H9 (cell line): ENCODE measurements at regions not wholly inside any gene's neighbourhood (a gene's known extent, or its start where the extent isn't known, plus 50 kb on each side); places are given as distances from the start of the nearest gene placed in this dataset.

ENCODE experiments used
- DNase-seq: peaks from one replicate; pipeline ENCODE4 v3.0.0-alpha.2; 2017
- H2AFZ ChIP-seq: one replicate; pipeline ENCODE4 v1.6.1; 2013; ENCODE audit warnings: mild to moderate bottlenecking, low read length, control low read depth, moderate library complexity
- H2AK5ac ChIP-seq: 2 replicates; pipeline ENCODE4 v1.6.1; 2013; ENCODE audit warnings: low read length, control low read depth, mixed read lengths; ENCODE audit not compliant: insufficient read length
- H2BK120ac ChIP-seq: one replicate; pipeline ENCODE4 v1.6.1; 2013; ENCODE audit warnings: low read depth, mild to moderate bottlenecking, low read length, control low read depth, inconsistent platforms; ENCODE audit not compliant: poor library complexity, severe bottlenecking
- H2BK12ac ChIP-seq: 2 replicates; pipeline ENCODE4 v1.6.1; 2013; ENCODE audit warnings: low read length, control low read depth, mixed read lengths, low read depth; ENCODE audit not compliant: insufficient read length
- H2BK15ac ChIP-seq: 2 replicates; pipeline ENCODE4 v1.6.1; 2013; ENCODE audit warnings: low read depth, low read length, control low read depth
- H2BK20ac ChIP-seq: one replicate; pipeline ENCODE4 v1.6.1; 2013; ENCODE audit warnings: low read depth, mild to moderate bottlenecking, low read length, control low read depth, inconsistent platforms; ENCODE audit not compliant: poor library complexity, severe bottlenecking
- H2BK5ac ChIP-seq: 2 replicates; pipeline ENCODE4 v1.6.1; 2013; ENCODE audit warnings: low read length, control low read depth, mixed read lengths; ENCODE audit not compliant: insufficient read length
- H3K14ac ChIP-seq: 2 replicates; pipeline ENCODE4 v1.6.1; 2013; ENCODE audit warnings: low read length, control low read depth; ENCODE audit not compliant: insufficient read depth
- H3K18ac ChIP-seq: 2 replicates; pipeline ENCODE4 v1.6.1; 2013; ENCODE audit warnings: low read depth, mild to moderate bottlenecking, mixed read lengths, low read length, control low read depth; ENCODE audit not compliant: insufficient read length
- H3K23ac ChIP-seq: 2 replicates; pipeline ENCODE4 v1.6.1; 2013; ENCODE audit warnings: low read length, control low read depth, mixed read lengths, low read depth; ENCODE audit not compliant: insufficient read length
- H3K23me2 ChIP-seq: 2 replicates; pipeline ENCODE4 v1.6.1; 2013; ENCODE audit warnings: low read depth, mild to moderate bottlenecking, mixed read lengths, low read length, control low read depth; ENCODE audit not compliant: insufficient read length, poor library complexity, severe bottlenecking
- H3K27ac ChIP-seq: 2 replicates; pipeline ENCODE4 v1.5.1; 2013; ENCODE audit warnings: low read length, control low read depth, mixed read lengths, low read depth; ENCODE audit not compliant: insufficient read length
- H3K27me3 ChIP-seq: 2 replicates; pipeline ENCODE4 v1.6.1; 2013; ENCODE audit warnings: low read length, control low read depth, inconsistent platforms; ENCODE audit not compliant: insufficient read depth
- H3K4ac ChIP-seq: 2 replicates; pipeline ENCODE4 v1.6.1; 2013; ENCODE audit warnings: low read depth, mild to moderate bottlenecking, control low read depth, inconsistent platforms, low read length, moderate library complexity
- H3K4me1 ChIP-seq: 2 replicates; pipeline ENCODE4 v1.6.1; 2013; ENCODE audit warnings: low read length, control low read depth, inconsistent platforms; ENCODE audit not compliant: insufficient read depth
- H3K4me2 ChIP-seq: 2 replicates; pipeline ENCODE4 v1.6.1; 2013; ENCODE audit warnings: low read length, control low read depth, mixed read lengths; ENCODE audit not compliant: insufficient read length, insufficient read depth
- H3K56ac ChIP-seq: 2 replicates; pipeline ENCODE4 v1.6.1; 2013; ENCODE audit warnings: low read depth, mild to moderate bottlenecking, mixed read lengths, low read length, control low read depth; ENCODE audit not compliant: insufficient read length
- H3K79me1 ChIP-seq: 2 replicates; pipeline ENCODE4 v1.6.1; 2013; ENCODE audit warnings: low read depth, mild to moderate bottlenecking, moderate library complexity, low read length, control low read depth, inconsistent platforms; ENCODE audit not compliant: insufficient read depth, poor library complexity, severe bottlenecking
- H3K79me2 ChIP-seq: 2 replicates; pipeline ENCODE4 v1.6.1; 2013; ENCODE audit warnings: low read length, control low read depth, inconsistent platforms; ENCODE audit not compliant: insufficient read depth
- H3K9ac ChIP-seq: 2 replicates; pipeline ENCODE4 v1.6.1; 2013; ENCODE audit warnings: low read length, control low read depth, mixed read lengths; ENCODE audit not compliant: insufficient read length; ENCODE audit errors: extremely low read depth
- H3K9me3 ChIP-seq: one replicate; pipeline ENCODE4 v1.6.1; 2013; ENCODE audit warnings: low read depth, low read length, inconsistent platforms; ENCODE audit not compliant: control insufficient read depth
- H3T11ph ChIP-seq: one replicate; pipeline ENCODE4 v1.6.1; 2013; ENCODE audit warnings: mild to moderate bottlenecking, low read length, control low read depth, inconsistent platforms
- H4K20me1 ChIP-seq: one replicate; pipeline ENCODE4 v1.6.1; 2013; ENCODE audit not compliant: control insufficient read depth, insufficient read length, insufficient read depth
- H4K5ac ChIP-seq: 2 replicates; pipeline ENCODE4 v1.6.1; 2013; ENCODE audit warnings: low read depth, mild to moderate bottlenecking, mixed read lengths, low read length, control low read depth; ENCODE audit not compliant: insufficient read length
- H4K8ac ChIP-seq: replicated peaks from 2 replicates; pipeline ENCODE4 v1.6.1; 2013; ENCODE audit warnings: low read length, control low read depth, mixed read lengths, low read depth; ENCODE audit not compliant: insufficient read length
- H4K91ac ChIP-seq: 2 replicates; pipeline ENCODE4 v1.6.1; 2013; ENCODE audit warnings: low read depth, mild to moderate bottlenecking, moderate library complexity, mixed read lengths, low read length, control low read depth; ENCODE audit not compliant: insufficient read length
- H3K27ac Mint-ChIP-seq, 3 experiments: 2 replicates in 2 of 3; 3 replicates in 1 of 3; pipeline ENCODE4 v1.8.0; 2020 to 2021; ENCODE audit warnings: mixed read lengths in 3 of 3, mild to moderate bottlenecking in 1 of 3, moderate library complexity in 1 of 3
- H3K27me3 Mint-ChIP-seq: 2 replicates; pipeline ENCODE4 v1.8.0; 2021; ENCODE audit warnings: low read depth, mild to moderate bottlenecking, moderate library complexity, mixed read lengths
- H3K36me3 Mint-ChIP-seq, 3 experiments: 2 replicates in 2 of 3; 3 replicates in 1 of 3; pipeline ENCODE4 v1.8.0; 2020 to 2021; ENCODE audit warnings: low read depth in 3 of 3, mixed read lengths in 3 of 3; ENCODE audit not compliant: insufficient read depth in 1 of 3
- H3K4me1 Mint-ChIP-seq, 2 experiments: 2 replicates each; pipeline ENCODE4 v1.8.0; 2020; ENCODE audit warnings: mixed read lengths in 2 of 2
- H3K4me3 Mint-ChIP-seq, 2 experiments: 2 replicates in 1 of 2; 3 replicates in 1 of 2; pipeline ENCODE4 v1.8.0; 2020 to 2021; ENCODE audit warnings: mild to moderate bottlenecking in 2 of 2, mixed read lengths in 2 of 2, moderate library complexity in 1 of 2
- H3K9me3 Mint-ChIP-seq, 2 experiments: 2 replicates in 1 of 2; 3 replicates in 1 of 2; pipeline ENCODE4 v1.8.0; 2020; ENCODE audit warnings: mild to moderate bottlenecking in 2 of 2, mixed read lengths in 2 of 2, moderate library complexity in 1 of 2
- CTCF ChIP-seq: fragments of 200-600 bp; sonication (generic); conservative IDR thresholded peaks from 3 replicates; pipeline ENCODE4 v1.8.0; 2021; ENCODE audit warnings: antibody characterized with exemption, mild to moderate bottlenecking
- WGBS: extraction: QIAGEN DNeasy Blood & Tissue Kit; methylation state at CpG from one replicate; pipeline ENCODE4 v1.1.7; 2013; ENCODE audit warnings: missing lambda C conversion rate, low lambda C conversion rate, mixed read lengths; ENCODE audit not compliant: insufficient read length; ENCODE audit errors: extremely low coverage; 5-methylcytosine and 5-hydroxymethylcytosine counted together

GRCh38 chr2:167697948-167698347 is 549.4 kb downstream of the STK39 start:
- DNase-seq, result no peak
- no CpG with 5 or more reads among the region's 2 CpGs for WGBS
- no peaks in the 10 kb centered on the region for H4K20me1 ChIP-seq
- H3K9ac ChIP-seq, result no peak overlapping the region
- no peaks in the 10 kb centered on the region for H3K79me1 ChIP-seq
- H3K4ac ChIP-seq, result no peak overlapping the region
- H3K27ac ChIP-seq, result peak overlapping the region; percentile 22
- TF ChIP-seq CTCF, result no peak
- no peak overlapping the region for H4K5ac ChIP-seq
- Mint-ChIP-seq H3K27ac (peak overlapping the region; percentile 9 to 95 (median 87); a peak in 5 of 7 replicates), H3K36me3 (peaks cover 0 to 4% (median 0%) of the 10 kb centered on the region in 3 experiments; a peak in 3 of 7 replicates), H3K27me3 (no peaks in the 10 kb centered on the region), H3K9me3 (no peaks in the 10 kb centered on the region), H3K4me3 (no peak overlapping the region), H3K4me1 (peaks cover 25% of the 10 kb centered on the region in 2 experiments)
- no peak overlapping the region for H2BK12ac ChIP-seq
- no peak overlapping the region for H2AK5ac ChIP-seq
- no peak overlapping the region for H3T11ph ChIP-seq
- no peak overlapping the region for H2BK5ac ChIP-seq
- no peak overlapping the region for H2BK120ac ChIP-seq
- H2BK20ac ChIP-seq, result no peak overlapping the region
- no peak overlapping the region for H3K4me2 ChIP-seq
- H3K4me1 ChIP-seq, result peaks cover 8% of the 10 kb centered on the region
- H3K56ac ChIP-seq, result no peak overlapping the region
- no peaks in the 10 kb centered on the region for H3K9me3 ChIP-seq
- H2AFZ ChIP-seq, result no peak overlapping the region
- H3K23me2 ChIP-seq, result no peaks in the 10 kb centered on the region
- no peak overlapping the region for H2BK15ac ChIP-seq
- no peak overlapping the region for H4K8ac ChIP-seq
- H3K18ac ChIP-seq, result no peak overlapping the region
- no peaks in the 10 kb centered on the region for H3K79me2 ChIP-seq
- H3K23ac ChIP-seq, result no peak overlapping the region
- no peak overlapping the region for H3K14ac ChIP-seq
- no peak overlapping the region for H4K91ac ChIP-seq
- no peaks in the 10 kb centered on the region for H3K27me3 ChIP-seq
